ENCODE measurements at regions not wholly inside any gene's neighbourhood (a gene's known extent, or its start where the extent isn't known, plus 50 kb on each side); places are given as distances from the start of the nearest gene placed in this dataset.

- DNase-seq = no peak
Observed at GRCh38 chr3:8261018-8261417, 240.6 kb upstream of the LMCD1 start.

GRCh38 chr3:8266730-8267131, 234.9 kb upstream of the LMCD1 start:
- peak in 2 of 14 donors; percentile 8 to 17 for DNase-seq

- DNase-seq = no peak
Observed at GRCh38 chr3:8273479-8273878, 228.1 kb upstream of the LMCD1 start.

- no peak for DNase-seq
Observed at GRCh38 chr3:8276056-8276455, 225.6 kb upstream of the LMCD1 start.

- DNase-seq = no peak
Observed at GRCh38 chr3:8276506-8276905, 225.1 kb upstream of the LMCD1 start.

- DNase-seq = no peak
Observed at GRCh38 chr3:8278448-8278847, 223.2 kb upstream of the LMCD1 start.

- no peak for DNase-seq
Observed at GRCh38 chr3:8279476-8279875, 222.1 kb upstream of the LMCD1 start.

- DNase-seq = no peak
Observed at GRCh38 chr3:8279886-8280550, 221.6 kb upstream of the LMCD1 start.

GRCh38 chr3:8282541-8283165, 219.0 kb upstream of the LMCD1 start:
- DNase-seq = no peak

GRCh38 chr3:8283193-8283592, 218.4 kb upstream of the LMCD1 start:
- no peak for DNase-seq

GRCh38 chr3:8286086-8286485, 215.5 kb upstream of the LMCD1 start:
- DNase-seq = no peak

- DNase-seq = no peak
Observed at GRCh38 chr3:8286749-8287148, 214.9 kb upstream of the LMCD1 start.

- DNase-seq = no peak
Observed at GRCh38 chr3:8290611-8291010, 211.0 kb upstream of the LMCD1 start.

GRCh38 chr3:8296461-8296860, 205.2 kb upstream of the LMCD1 start:
- no peak for DNase-seq

- DNase-seq = no peak
Observed at GRCh38 chr3:8298021-8298954, 203.3 kb upstream of the LMCD1 start.

GRCh38 chr3:8301977-8302735, 199.5 kb upstream of the LMCD1 start:
- no peak for DNase-seq

- no peak for DNase-seq
Observed at GRCh38 chr3:8303466-8303865, 198.2 kb upstream of the LMCD1 start.

GRCh38 chr3:8305371-8305770, 196.3 kb upstream of the LMCD1 start:
- no peak for DNase-seq

GRCh38 chr3:8307545-8308110, 194.0 kb upstream of the LMCD1 start:
- DNase-seq = peak in 1 of 14 donors; percentile 8

- DNase-seq = no peak
Observed at GRCh38 chr3:8311321-8311720, 190.3 kb upstream of the LMCD1 start.

- no peak for DNase-seq
Observed at GRCh38 chr3:8312685-8313084, 188.9 kb upstream of the LMCD1 start.

GRCh38 chr3:8313560-8314267, 187.9 kb upstream of the LMCD1 start:
- DNase-seq = no peak
